SK-N-SH (cell line): ENCODE measurements at regions not wholly inside any gene's neighbourhood (a gene's known extent, or its start where the extent isn't known, plus 50 kb on each side); places are given as distances from the start of the nearest gene placed in this dataset.

ENCODE experiments used
- CTCF ChIA-PET: fragments of 300-600, 350-600 bp; formaldehyde crosslinking; extraction: SDS; loops from one replicate; lab custom pipeline; 2021; lab: Yijun Ruan, JAX
- POLR2A ChIA-PET: fragments of 350-600 bp; sonication (Branson Sonifier 250); formaldehyde crosslinking; extraction: SDS; loops from one replicate; lab custom pipeline; 2020; ENCODE audit warnings: antibody characterized with exemption, inconsistent platforms; lab: Yijun Ruan, JAX
- DNase-seq: peaks from one replicate; pipeline ENCODE4 v3.0.0; 2012
- H2AFZ ChIP-seq: fragments of 200-600 bp; sonication (generic); 2 replicates; pipeline ENCODE4 v1.8.1; 2016; ENCODE audit warnings: antibody characterized with exemption, mild to moderate bottlenecking, low read depth
- H3F3A ChIP-seq: fragments of 200-600 bp; sonication (generic); replicated peaks from 2 replicates; pipeline ENCODE3; 2016; ENCODE audit warnings: antibody characterized with exemption, mild to moderate bottlenecking; ENCODE audit not compliant: insufficient read depth
- H3K27ac ChIP-seq, 2 experiments: fragments of 200-500 bp in 1 of 2; fragments of 200-600 bp in 1 of 2; sonication (Bioruptor generic) in 1 of 2; sonication (generic), shearing (Covaris generic) in 1 of 2; 2 replicates each; pipeline versions ENCODE4 v1.5.1 to v1.6.1; 2014 to 2016; ENCODE audit warnings: low read depth in 2 of 2, inconsistent platforms in 1 of 2, low read length in 1 of 2, mild to moderate bottlenecking in 1 of 2, mixed read lengths in 1 of 2
- H3K27me3 ChIP-seq: fragments of 200-600 bp; sonication (generic), shearing (Covaris generic); 2 replicates; pipeline ENCODE4 v1.6.1; 2016; ENCODE audit warnings: mixed run types; ENCODE audit not compliant: insufficient read depth
- H3K36me3 ChIP-seq, 2 experiments: fragments of 200-500 bp in 1 of 2; fragments of 200-600 bp in 1 of 2; sonication (Bioruptor generic) in 1 of 2; sonication (generic) in 1 of 2; replicated peaks in 1 of 2; 2 replicates each; pipeline versions ENCODE3 to v1.5.1; 2014 to 2016; ENCODE audit warnings: low read length in 1 of 2, mild to moderate bottlenecking in 1 of 2; ENCODE audit not compliant: insufficient read depth in 2 of 2, control insufficient read depth in 1 of 2
- H3K4me1 ChIP-seq, 2 experiments: fragments of 200-500 bp in 1 of 2; fragments of 200-600 bp in 1 of 2; sonication (Bioruptor generic) in 1 of 2; sonication (generic), shearing (Covaris generic) in 1 of 2; 2 replicates each; pipeline versions ENCODE4 v1.5.1 to v1.6.1; 2014 to 2016; ENCODE audit warnings: low read depth in 1 of 2, low read length in 1 of 2, mixed run types in 1 of 2; ENCODE audit not compliant: insufficient read depth in 2 of 2, control insufficient read depth in 1 of 2
- H3K4me2 ChIP-seq: fragments of 200-600 bp; sonication (generic), shearing (Covaris generic); 2 replicates; pipeline ENCODE4 v1.6.1; 2017; ENCODE audit warnings: mixed run types
- H3K4me3 ChIP-seq, 2 experiments: fragments of 200-500 bp in 1 of 2; fragments of 200-600 bp in 1 of 2; sonication (Bioruptor generic) in 1 of 2; sonication (generic), shearing (Covaris generic) in 1 of 2; 2 replicates each; pipeline versions ENCODE4 v1.5.1 to v1.8.1; 2014 to 2016; ENCODE audit warnings: low read depth in 2 of 2, inconsistent platforms in 1 of 2, low read length in 1 of 2, mild to moderate bottlenecking in 1 of 2, mixed read lengths in 1 of 2, moderate library complexity in 1 of 2
- H3K79me2 ChIP-seq: fragments of 200-600 bp; sonication (generic); 2 replicates; pipeline ENCODE4 v1.8.1; 2017; ENCODE audit warnings: mild to moderate bottlenecking; ENCODE audit not compliant: insufficient read depth
- H3K9ac ChIP-seq: fragments of 200-600 bp; sonication (generic); 2 replicates; pipeline ENCODE4 v1.6.1; 2017; ENCODE audit warnings: mixed run types
- H3K9me2 ChIP-seq: fragments of 200-600 bp; sonication (generic); 2 replicates; pipeline ENCODE4 v1.6.1; 2017; ENCODE audit warnings: mixed run types
- H3K9me3 ChIP-seq: fragments of 200-600 bp; sonication (generic); 2 replicates; pipeline ENCODE4 v1.6.1; 2017; ENCODE audit warnings: mixed run types, mild to moderate bottlenecking, moderate library complexity
- H4K20me1 ChIP-seq: fragments of 200-600 bp; sonication (generic); 2 replicates; pipeline ENCODE4 v1.6.1; 2017; ENCODE audit warnings: mild to moderate bottlenecking, mixed run types; ENCODE audit not compliant: insufficient read depth
- EP300 ChIP-seq, 2 experiments: IDR thresholded peaks; 2 replicates each; pipeline versions ENCODE4 v1.4.0 to v1.6.1; 2012; ENCODE audit warnings: borderline replicate concordance in 1 of 2, low read depth in 1 of 2, low read length in 1 of 2
- FOXJ3 ChIP-seq: sonication (generic); formaldehyde crosslinking; IDR thresholded peaks from 2 replicates; pipeline ENCODE4 v1.5.1; 2020; ENCODE audit warnings: mild to moderate bottlenecking, missing genetic modification reagents
- FOXM1 ChIP-seq: IDR thresholded peaks from 2 replicates; pipeline ENCODE4 v1.4.0; 2012; ENCODE audit warnings: low read depth, mild to moderate bottlenecking
- MEF2A ChIP-seq: IDR thresholded peaks from 2 replicates; pipeline ENCODE4 v1.4.0; 2012; ENCODE audit warnings: low read depth, borderline replicate concordance
- NFIC ChIP-seq: IDR thresholded peaks from 2 replicates; pipeline ENCODE4 v1.4.0; 2012; ENCODE audit warnings: borderline replicate concordance
- NRF1 ChIP-seq: IDR thresholded peaks from 2 replicates; pipeline ENCODE4 v1.6.1; 2012; ENCODE audit warnings: low read depth, mild to moderate bottlenecking, low read length
- POLR2AphosphoS5 ChIP-seq: IDR thresholded peaks from 2 replicates; pipeline ENCODE4 v1.6.1; 2012; ENCODE audit warnings: low read depth, low read length
- RAD21 ChIP-seq: IDR thresholded peaks from 2 replicates; pipeline ENCODE4 v1.6.1; 2012; ENCODE audit warnings: mild to moderate bottlenecking, low read length
- RCOR1 ChIP-seq: fragments of 150-350 bp; IDR thresholded peaks from 2 replicates; pipeline ENCODE4 v1.6.1; 2017; ENCODE audit warnings: antibody characterized with exemption, low read length
- REST ChIP-seq: IDR thresholded peaks from 2 replicates; pipeline ENCODE4 v1.6.1; 2012; ENCODE audit warnings: mild to moderate bottlenecking, low read depth, low read length, moderate library complexity
- USF1 ChIP-seq: IDR thresholded peaks from 2 replicates; pipeline ENCODE4 v1.4.0; 2012; ENCODE audit warnings: low read depth, borderline replicate concordance
- YY1 ChIP-seq: IDR thresholded peaks from 2 replicates; pipeline ENCODE4 v1.4.0; 2012; ENCODE audit warnings: low read depth, mild to moderate bottlenecking
- WGBS: methylation state at CpG from one replicate; pipeline ENCODE4 v1.1.6; 2017; ENCODE audit warnings: low lambda C conversion rate; 5-methylcytosine and 5-hydroxymethylcytosine counted together

DNA sequence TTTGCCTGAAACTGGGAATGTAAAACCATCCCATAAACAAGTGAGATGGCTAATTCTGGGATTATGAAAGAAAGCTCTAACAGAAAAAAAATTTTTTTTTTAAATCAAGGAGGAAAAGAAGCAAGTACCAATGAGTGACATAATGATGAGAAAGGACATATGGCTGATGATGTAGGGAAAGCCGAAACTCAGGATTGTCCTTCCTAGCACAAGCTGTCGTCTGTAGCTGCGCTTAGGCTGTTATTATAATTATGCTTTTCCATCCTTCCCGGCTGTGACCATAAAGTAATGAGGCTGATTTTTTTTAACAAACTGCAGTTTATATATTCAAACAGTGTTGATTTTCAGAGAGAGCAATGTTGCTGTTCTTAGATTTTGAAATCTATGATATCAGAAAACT lies 209.8 kb upstream of the NOCT start (continued):
- TF ChIP-seq USF1: no peak
- no peak for TF ChIP-seq POLR2AphosphoS5
- TF ChIP-seq FOXM1: no peak
- no peak for TF ChIP-seq NRF1
- TF ChIP-seq NFIC: no peak

DNA sequence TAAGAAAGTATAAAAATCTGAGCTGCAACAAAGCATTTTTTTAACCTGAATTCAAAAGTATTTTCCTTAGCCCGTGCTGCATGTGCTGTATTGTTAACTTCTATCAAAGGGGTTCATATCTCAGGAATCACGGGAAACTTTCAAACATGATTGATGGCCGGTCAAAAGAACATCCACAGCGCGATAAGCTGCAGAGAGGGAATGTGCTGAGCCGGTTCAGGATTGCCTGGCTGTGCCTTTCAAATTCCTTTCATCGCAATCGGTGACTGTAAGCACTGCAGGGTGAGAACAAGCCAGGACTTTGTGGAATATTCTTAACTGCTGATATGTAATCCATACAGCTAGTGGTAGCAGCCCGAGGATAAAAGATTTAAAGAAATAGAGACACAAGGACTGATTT lies 210.9 kb upstream of the NOCT start:
- Histone ChIP-seq H3K9ac (no peak overlapping the region), H3K9me2 (no peaks in the 10 kb centered on the region), H3K4me2 (no peak overlapping the region), H3K4me1 (no peaks in the 10 kb centered on the region), H3K4me3 (no peak overlapping the region), H3F3A (no peaks in the 10 kb centered on the region), H4K20me1 (no peaks in the 10 kb centered on the region), H3K27ac (no peak overlapping the region), H3K36me3 (no peaks in the 10 kb centered on the region), H2AFZ (no peak overlapping the region), H3K79me2 (no peaks in the 10 kb centered on the region), H3K27me3 (peaks cover 12% of the 10 kb centered on the region; the same call in 1 of the 2 replicates), H3K9me3 (no peaks in the 10 kb centered on the region)
- DNase-seq: no peak
- TF ChIP-seq EP300 (IDR thresholded peaks at IDR 0.05; ENCODE audit: borderline replicate concordance in 1 of 2, low read depth in 1 of 2, low read length in 1 of 2): no peak
- TF ChIP-seq REST: no peak
- no peak for TF ChIP-seq RCOR1
- no peak for TF ChIP-seq USF1
- no peak for TF ChIP-seq YY1
- TF ChIP-seq NRF1: no peak
- no peak for TF ChIP-seq FOXJ3 (CRISPR knock-in tag)
- TF ChIP-seq MEF2A: no peak
- TF ChIP-seq RAD21: no peak
- WGBS: 57% methylated on average over 9 of the region's 9 CpGs
- POLR2A ChIA-PET: no interaction called here
- CTCF ChIA-PET: interaction anchor here (0.5 to 1.6 kb wide), 2 partner anchors 9 to 66 kb away, joined by 3 to 4 read pairs; no protein-coding TSS in a partner anchor
